ENCODE measurements at regions not wholly inside any gene's neighbourhood (a gene's known extent, or its start where the extent isn't known, plus 50 kb on each side); places are given as distances from the start of the nearest gene placed in this dataset.

DNA sequence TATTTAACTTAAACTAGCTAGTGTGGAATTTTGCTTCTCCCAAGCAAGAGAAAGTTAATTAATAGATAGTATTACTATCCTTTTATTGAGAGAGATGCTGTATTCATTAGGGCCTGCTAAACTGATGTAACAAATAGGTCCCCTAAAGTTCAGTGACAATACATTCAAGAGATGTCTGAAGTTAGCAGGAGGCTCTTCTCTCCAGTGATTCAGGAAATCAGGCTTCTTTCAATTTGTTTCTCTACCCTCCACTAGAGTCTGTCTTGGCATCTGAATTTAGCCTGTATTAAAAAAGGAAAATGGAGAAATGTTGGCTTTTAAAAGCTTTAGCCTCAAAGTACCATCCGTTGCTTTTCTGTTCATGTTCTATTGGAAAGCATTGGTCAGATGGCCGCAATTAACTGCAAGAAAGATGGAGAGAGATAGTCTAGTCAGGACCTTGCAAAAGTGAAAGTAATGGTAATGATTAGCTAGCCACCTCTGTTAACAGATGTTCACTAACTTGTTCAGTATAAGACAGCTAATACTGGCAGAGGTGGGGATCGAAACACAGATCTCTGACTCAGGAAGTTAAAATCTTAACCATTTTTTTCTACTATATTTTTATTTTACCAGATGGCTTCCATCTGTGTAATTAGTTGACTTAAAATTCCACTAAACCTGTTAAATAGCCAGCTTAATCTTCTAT, 786.8 kb downstream of the TMTC2 start:
- TF ChIP-seq SUZ12 (IDR thresholded peaks at IDR 0.05; ENCODE audit: extremely low read depth, insufficient read depth, insufficient read length), result no peak
- TF ChIP-seq YY1 (IDR thresholded peaks at IDR 0.05; ENCODE audit: insufficient read depth, insufficient read length), result no peak
- Histone ChIP-seq H3K4me3 (ENCODE audit: insufficient read length, low read depth) (no peak overlapping the region), H3K36me3 (ENCODE audit: insufficient read depth, insufficient read length, low read length) (no peaks in the 10 kb centered on the region), H3K4me1 (ENCODE audit: insufficient read depth, insufficient read length) (peaks cover 2% of the 10 kb centered on the region), H3K27me3 (ENCODE audit: insufficient read depth, insufficient read length) (no peaks in the 10 kb centered on the region), H3K9me3 (ENCODE audit: insufficient read depth, low read length) (no peaks in the 10 kb centered on the region), H3K9ac (ENCODE audit: insufficient read length, low read depth) (no peak overlapping the region)
- no peak for DNase-seq (ENCODE audit: low read depth, low spot score)

DNA sequence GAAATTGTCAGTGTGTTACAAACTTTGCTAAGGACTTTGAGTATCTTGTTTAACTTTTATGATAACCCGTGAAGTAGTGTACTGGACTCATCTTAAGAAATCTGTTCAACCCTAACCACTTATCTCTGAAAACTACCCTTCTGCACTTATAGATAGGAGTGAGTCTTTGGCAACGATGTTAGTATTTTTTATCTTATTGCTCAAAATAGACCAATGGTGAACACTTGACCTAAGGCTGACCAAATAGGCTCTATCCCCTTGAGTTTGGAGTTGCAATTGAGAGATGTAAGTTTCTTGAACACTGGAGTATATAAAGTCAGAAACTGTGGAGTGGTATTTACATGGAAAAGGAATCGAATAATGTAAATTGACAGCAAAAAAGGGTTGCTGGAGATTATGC, 786.1 kb downstream of the TMTC2 start:
- TF ChIP-seq SUZ12 (IDR thresholded peaks at IDR 0.05; ENCODE audit: extremely low read depth, insufficient read depth, insufficient read length) (no peak), YY1 (IDR thresholded peaks at IDR 0.05; ENCODE audit: insufficient read depth, insufficient read length) (no peak), ZNF274 (IDR thresholded peaks at IDR 0.05; ENCODE audit: low read depth, low read length) (no peak)
- Histone ChIP-seq H3K9ac (ENCODE audit: insufficient read length, low read depth) (no peak overlapping the region), H3K4me3 (ENCODE audit: insufficient read length, low read depth) (no peak overlapping the region), H3K4me1 (ENCODE audit: insufficient read depth, insufficient read length) (peaks cover 2% of the 10 kb centered on the region), H3K9me3 (ENCODE audit: insufficient read depth, low read length) (no peaks in the 10 kb centered on the region), H3K36me3 (ENCODE audit: insufficient read depth, insufficient read length, low read length) (no peaks in the 10 kb centered on the region), H3K27me3 (ENCODE audit: insufficient read depth, insufficient read length) (no peaks in the 10 kb centered on the region)
- DNase-seq (ENCODE audit: low read depth, low spot score), result no peak

GRCh38 chr12:83472350-83472749, 785.6 kb downstream of the TMTC2 start:
- no peak for DNase-seq (ENCODE audit: low read depth, low spot score)
- Histone ChIP-seq H3K4me3 (ENCODE audit: insufficient read length, low read depth) (no peak overlapping the region), H3K9ac (ENCODE audit: insufficient read length, low read depth) (no peak overlapping the region), H3K4me1 (ENCODE audit: insufficient read depth, insufficient read length) (peaks cover 2% of the 10 kb centered on the region), H3K27me3 (ENCODE audit: insufficient read depth, insufficient read length) (no peaks in the 10 kb centered on the region), H3K9me3 (ENCODE audit: insufficient read depth, low read length) (no peaks in the 10 kb centered on the region), H3K36me3 (ENCODE audit: insufficient read depth, insufficient read length, low read length) (no peaks in the 10 kb centered on the region)
- TF ChIP-seq YY1 (IDR thresholded peaks at IDR 0.05; ENCODE audit: insufficient read depth, insufficient read length) (no peak), SUZ12 (IDR thresholded peaks at IDR 0.05; ENCODE audit: extremely low read depth, insufficient read depth, insufficient read length) (no peak), ZNF274 (IDR thresholded peaks at IDR 0.05; ENCODE audit: low read depth, low read length) (no peak)

DNA sequence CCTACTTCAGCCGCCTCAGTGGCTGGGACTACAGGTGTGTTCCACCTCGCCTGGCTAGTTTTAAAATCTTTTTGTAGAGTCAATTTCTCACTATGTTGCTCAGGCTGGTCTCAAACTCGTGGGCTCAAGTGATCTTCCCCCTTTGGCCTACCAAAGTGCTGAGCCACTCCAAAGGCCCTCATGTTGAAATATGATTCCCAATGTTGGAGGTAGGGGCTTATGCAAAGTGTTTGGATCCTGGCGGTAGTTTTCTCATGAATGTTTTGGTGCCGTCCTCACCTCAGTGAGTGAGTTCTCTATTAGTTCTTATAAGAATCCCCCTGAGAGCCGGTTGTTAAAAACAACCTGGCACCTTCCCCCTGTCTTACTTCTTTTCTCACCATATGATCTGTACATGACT, 784.6 kb downstream of the TMTC2 start:
- H3K9me3 ChIP-seq (ENCODE audit: insufficient read depth, low read length), result no peaks in the 10 kb centered on the region
- H3K27me3 ChIP-seq (ENCODE audit: insufficient read depth, insufficient read length), result no peaks in the 10 kb centered on the region
- H3K4me3 ChIP-seq (ENCODE audit: insufficient read length, low read depth), result no peak overlapping the region
- no peaks in the 10 kb centered on the region for H3K36me3 ChIP-seq (ENCODE audit: insufficient read depth, insufficient read length, low read length)
- no peak overlapping the region for H3K9ac ChIP-seq (ENCODE audit: insufficient read length, low read depth)
- peaks cover 2% of the 10 kb centered on the region for H3K4me1 ChIP-seq (ENCODE audit: insufficient read depth, insufficient read length)
- TF ChIP-seq YY1 (IDR thresholded peaks at IDR 0.05; ENCODE audit: insufficient read depth, insufficient read length) (no peak), SUZ12 (IDR thresholded peaks at IDR 0.05; ENCODE audit: extremely low read depth, insufficient read depth, insufficient read length) (no peak), ZNF274 (IDR thresholded peaks at IDR 0.05; ENCODE audit: low read depth, low read length) (no peak)
- no peak for DNase-seq (ENCODE audit: low read depth, low spot score)

- Histone ChIP-seq H3K9ac (ENCODE audit: insufficient read length, low read depth) (no peak overlapping the region), H3K9me3 (ENCODE audit: insufficient read depth, low read length) (no peaks in the 10 kb centered on the region), H3K27me3 (ENCODE audit: insufficient read depth, insufficient read length) (no peaks in the 10 kb centered on the region), H3K4me3 (ENCODE audit: insufficient read length, low read depth) (no peak overlapping the region), H3K4me1 (ENCODE audit: insufficient read depth, insufficient read length) (peaks cover 2% of the 10 kb centered on the region), H3K36me3 (ENCODE audit: insufficient read depth, insufficient read length, low read length) (no peaks in the 10 kb centered on the region)
- no peak for TF ChIP-seq SUZ12 (IDR thresholded peaks at IDR 0.05; ENCODE audit: extremely low read depth, insufficient read depth, insufficient read length)
- TF ChIP-seq ZNF274 (IDR thresholded peaks at IDR 0.05; ENCODE audit: low read depth, low read length), result no peak
- TF ChIP-seq YY1 (IDR thresholded peaks at IDR 0.05; ENCODE audit: insufficient read depth, insufficient read length), result no peak
- DNase-seq (ENCODE audit: low read depth, low spot score), result no peak
These were observed 784.0 kb downstream of the TMTC2 start for GRCh38 chr12:83470749-83471148.

DNA sequence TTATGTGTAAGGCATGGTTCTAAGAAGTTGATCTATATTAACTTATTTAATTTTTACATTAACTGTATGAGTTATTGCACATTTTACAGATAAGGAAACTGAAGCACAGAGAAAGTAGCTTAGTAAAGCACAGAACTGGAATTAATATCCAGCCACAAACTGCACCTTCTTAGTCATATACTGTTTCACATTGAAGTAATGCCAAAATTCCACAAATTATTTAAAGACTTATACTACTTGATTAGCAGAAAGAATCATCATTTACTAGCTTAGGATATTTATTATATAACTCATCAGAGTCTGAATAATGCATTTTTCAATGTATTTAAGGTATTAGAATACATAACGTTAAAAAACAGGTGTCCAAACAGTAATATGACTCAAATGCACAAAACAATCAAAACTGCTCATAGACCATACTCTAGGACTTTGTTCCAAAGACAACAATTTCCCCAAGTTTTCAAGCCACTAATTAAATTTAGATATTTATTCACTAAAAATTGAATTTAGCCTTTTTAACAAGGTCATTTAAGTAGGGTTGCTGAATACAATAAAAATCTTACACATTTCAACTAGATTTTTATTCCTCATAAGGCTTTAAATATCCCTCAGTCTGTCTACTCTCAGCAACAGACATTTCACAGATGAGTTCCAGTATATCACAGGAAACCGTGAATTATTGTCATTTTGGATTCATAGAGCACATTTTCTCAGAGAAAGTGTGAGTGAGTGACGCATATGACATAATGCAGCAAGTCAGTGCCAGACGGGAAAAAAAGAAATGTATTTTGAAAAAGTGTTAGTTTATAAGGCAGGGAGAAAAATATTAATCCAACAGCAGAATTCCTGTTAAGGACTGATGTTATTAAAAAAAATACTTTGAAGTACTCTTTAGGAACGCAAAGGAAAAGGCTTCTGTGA, 782.5 kb downstream of the TMTC2 start:
- Histone ChIP-seq H3K9me3 (ENCODE audit: insufficient read depth, low read length) (no peaks in the 10 kb centered on the region), H3K4me3 (ENCODE audit: insufficient read length, low read depth) (no peak overlapping the region), H3K36me3 (ENCODE audit: insufficient read depth, insufficient read length, low read length) (no peaks in the 10 kb centered on the region), H3K4me1 (ENCODE audit: insufficient read depth, insufficient read length) (peaks cover 2% of the 10 kb centered on the region), H3K9ac (ENCODE audit: insufficient read length, low read depth) (no peak overlapping the region), H3K27me3 (ENCODE audit: insufficient read depth, insufficient read length) (no peaks in the 10 kb centered on the region)
- TF ChIP-seq YY1 (IDR thresholded peaks at IDR 0.05; ENCODE audit: insufficient read depth, insufficient read length) (no peak), ZNF274 (IDR thresholded peaks at IDR 0.05; ENCODE audit: low read depth, low read length) (no peak), SUZ12 (IDR thresholded peaks at IDR 0.05; ENCODE audit: extremely low read depth, insufficient read depth, insufficient read length) (no peak)
- DNase-seq (ENCODE audit: low read depth, low spot score), result no peak

DNA sequence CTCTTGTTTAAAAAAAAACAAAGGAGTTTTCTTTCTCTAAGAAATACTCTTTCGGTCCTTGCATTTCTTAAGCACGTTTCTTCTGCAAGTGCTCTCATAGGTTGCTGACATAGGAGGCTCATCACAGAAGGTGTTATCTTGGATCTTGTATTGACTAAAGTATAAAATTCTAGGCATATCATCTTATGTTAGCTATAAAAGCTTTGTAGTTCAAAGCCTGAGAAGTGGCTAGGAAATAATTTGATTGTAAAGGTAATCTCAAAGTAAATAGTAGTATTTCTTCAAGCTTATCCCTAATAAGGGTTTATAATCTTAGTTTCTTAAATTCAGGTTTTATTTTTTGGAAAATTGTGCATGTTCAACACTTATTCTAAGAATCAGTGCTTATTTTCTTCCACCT, 778.9 kb downstream of the TMTC2 start:
- H3K9ac ChIP-seq (ENCODE audit: insufficient read length, low read depth), result no peak overlapping the region
- no peaks in the 10 kb centered on the region for H3K36me3 ChIP-seq (ENCODE audit: insufficient read depth, insufficient read length, low read length)
- H3K4me1 ChIP-seq (ENCODE audit: insufficient read depth, insufficient read length), result no peaks in the 10 kb centered on the region
- H3K9me3 ChIP-seq (ENCODE audit: insufficient read depth, low read length), result no peaks in the 10 kb centered on the region
- no peak for DNase-seq (ENCODE audit: low read depth, low spot score)
- TF ChIP-seq ZNF274 (IDR thresholded peaks at IDR 0.05; ENCODE audit: low read depth, low read length) (no peak), SUZ12 (IDR thresholded peaks at IDR 0.05; ENCODE audit: extremely low read depth, insufficient read depth, insufficient read length) (no peak), YY1 (IDR thresholded peaks at IDR 0.05; ENCODE audit: insufficient read depth, insufficient read length) (no peak)
- H3K4me3 ChIP-seq (ENCODE audit: insufficient read length, low read depth), result no peak overlapping the region
- no peaks in the 10 kb centered on the region for H3K27me3 ChIP-seq (ENCODE audit: insufficient read depth, insufficient read length)
